ENCODE measurements at regions not wholly inside any gene's neighbourhood (a gene's known extent, or its start where the extent isn't known, plus 50 kb on each side); places are given as distances from the start of the nearest gene placed in this dataset.
"Not testable (repeated sequence)": the region's sequence is repeated elsewhere in the genome, so short reads cannot be mapped to it uniquely, and the experiment has no call there.

DNA sequence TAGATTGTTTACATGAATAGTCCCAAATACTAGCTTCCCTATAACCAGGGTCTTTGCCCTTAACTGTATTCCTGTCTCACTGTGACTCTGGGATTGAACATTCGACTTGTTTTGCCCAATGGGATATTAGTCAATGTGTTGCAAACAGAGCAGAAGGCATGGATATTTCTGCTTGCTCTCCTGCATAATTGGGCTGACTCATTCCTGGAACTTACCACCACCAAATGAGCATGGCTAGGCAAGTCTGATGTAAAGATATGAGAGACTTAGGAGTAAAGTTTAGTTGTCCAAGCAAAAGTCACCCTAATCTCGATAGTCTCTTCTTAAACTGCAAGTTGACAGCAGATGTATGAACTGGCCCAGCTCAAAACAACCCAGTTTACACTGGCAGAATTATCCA lies 273.5 kb upstream of the CCNG1 start:
- TF ChIP-seq, protein P1, sequence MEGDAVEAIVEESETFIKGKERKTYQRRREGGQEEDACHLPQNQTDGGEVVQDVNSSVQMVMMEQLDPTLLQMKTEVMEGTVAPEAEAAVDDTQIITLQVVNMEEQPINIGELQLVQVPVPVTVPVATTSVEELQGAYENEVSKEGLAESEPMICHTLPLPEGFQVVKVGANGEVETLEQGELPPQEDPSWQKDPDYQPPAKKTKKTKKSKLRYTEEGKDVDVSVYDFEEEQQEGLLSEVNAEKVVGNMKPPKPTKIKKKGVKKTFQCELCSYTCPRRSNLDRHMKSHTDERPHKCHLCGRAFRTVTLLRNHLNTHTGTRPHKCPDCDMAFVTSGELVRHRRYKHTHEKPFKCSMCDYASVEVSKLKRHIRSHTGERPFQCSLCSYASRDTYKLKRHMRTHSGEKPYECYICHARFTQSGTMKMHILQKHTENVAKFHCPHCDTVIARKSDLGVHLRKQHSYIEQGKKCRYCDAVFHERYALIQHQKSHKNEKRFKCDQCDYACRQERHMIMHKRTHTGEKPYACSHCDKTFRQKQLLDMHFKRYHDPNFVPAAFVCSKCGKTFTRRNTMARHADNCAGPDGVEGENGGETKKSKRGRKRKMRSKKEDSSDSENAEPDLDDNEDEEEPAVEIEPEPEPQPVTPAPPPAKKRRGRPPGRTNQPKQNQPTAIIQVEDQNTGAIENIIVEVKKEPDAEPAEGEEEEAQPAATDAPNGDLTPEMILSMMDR (conservative IDR thresholded peaks at IDR 0.05) = no peak
- no peak for TF ChIP-seq ZFX (IDR thresholded peaks at IDR 0.05)
- H3K27ac ChIP-seq = no peak overlapping the region

- H3K27ac ChIP-seq = no peak overlapping the region
- no peak for TF ChIP-seq ZFX (IDR thresholded peaks at IDR 0.05)
- TF ChIP-seq, protein P1 (conservative IDR thresholded peaks at IDR 0.05) = no peak
Observed at GRCh38 chr5:163165277-163165676, 272.1 kb upstream of the CCNG1 start.

DNA sequence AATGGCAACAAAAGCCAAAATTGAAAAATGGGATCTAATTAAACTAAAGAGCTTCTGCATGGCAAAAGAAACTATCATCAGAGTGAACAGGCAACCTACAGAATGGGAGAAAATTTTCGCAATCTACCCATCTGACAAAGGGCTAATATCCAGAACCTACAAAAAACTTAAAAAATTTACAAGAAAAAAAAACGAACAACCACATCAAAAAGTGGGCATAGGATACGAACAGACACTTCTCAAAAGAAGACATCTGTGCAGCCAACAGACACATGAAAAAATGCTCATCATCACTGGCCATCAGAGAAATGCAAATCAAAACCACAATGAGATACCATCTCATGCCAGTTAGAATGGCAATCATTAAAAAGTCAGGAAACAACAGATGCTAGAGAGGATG lies 267.2 kb upstream of the CCNG1 start:
- not testable (repeated sequence) for H3K27ac ChIP-seq

- H3K27ac ChIP-seq = no peak overlapping the region
- TF ChIP-seq, protein P1 (conservative IDR thresholded peaks at IDR 0.05) = no peak
- TF ChIP-seq ZFX (IDR thresholded peaks at IDR 0.05) = no peak
Observed at GRCh38 chr5:163172540-163173338, 264.7 kb upstream of the CCNG1 start.

DNA sequence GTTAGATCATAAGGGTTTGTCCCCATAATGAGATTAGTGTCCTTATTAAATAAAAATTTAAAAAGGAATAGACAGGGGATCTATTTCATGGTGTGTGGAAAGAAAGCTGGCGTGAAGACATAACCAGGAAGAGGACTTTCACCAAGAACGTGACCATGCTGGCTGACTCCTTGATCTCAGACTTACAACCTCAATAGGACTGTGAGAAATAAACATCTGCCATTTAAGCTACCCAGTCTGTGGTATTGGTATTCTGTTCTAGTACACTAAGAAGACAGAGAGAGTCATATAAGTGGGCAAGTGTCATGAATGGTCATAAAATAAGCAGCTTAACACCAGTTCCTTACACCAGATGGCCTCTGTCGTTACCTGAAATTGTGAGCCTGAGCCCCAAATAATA lies 259.4 kb upstream of the CCNG1 start:
- TF ChIP-seq, protein P1 (conservative IDR thresholded peaks at IDR 0.05) = no peak
- TF ChIP-seq ZFX (IDR thresholded peaks at IDR 0.05) = no peak
- no peak overlapping the region for H3K27ac ChIP-seq

DNA sequence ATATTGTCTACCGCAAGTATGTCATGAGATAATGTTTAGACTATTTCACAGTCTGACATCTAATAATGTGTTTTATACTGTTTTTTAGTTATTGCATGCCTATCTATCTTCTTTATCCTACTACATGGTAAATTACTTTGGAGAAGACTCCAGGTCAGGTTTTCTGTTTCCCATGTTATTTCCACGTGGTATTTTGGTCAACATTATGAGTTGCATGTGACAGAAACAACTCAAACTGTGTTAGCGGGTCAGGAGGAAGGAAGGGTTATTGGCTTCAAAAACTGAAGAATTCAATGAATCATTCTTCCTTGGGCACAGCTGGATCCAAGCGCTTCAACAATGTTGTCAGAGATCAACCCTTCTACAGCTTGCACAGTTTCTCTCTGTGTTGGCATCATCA lies 252.1 kb upstream of the CCNG1 start:
- H3K27ac ChIP-seq = no peak overlapping the region
- no peak for TF ChIP-seq ZFX (IDR thresholded peaks at IDR 0.05)
- TF ChIP-seq, protein P1 (conservative IDR thresholded peaks at IDR 0.05) = no peak

GRCh38 chr5:163189023-163189553 lies 248.3 kb upstream of the CCNG1 start:
- H3K27ac ChIP-seq = no peak overlapping the region
- TF ChIP-seq, protein P1 (conservative IDR thresholded peaks at IDR 0.05) = no peak
- no peak for TF ChIP-seq ZFX (IDR thresholded peaks at IDR 0.05)

GRCh38 chr5:163190283-163190682 lies 247.1 kb upstream of the CCNG1 start:
- H3K27ac ChIP-seq = no peak overlapping the region
- TF ChIP-seq, protein P1 (conservative IDR thresholded peaks at IDR 0.05) = no peak
- no peak for TF ChIP-seq ZFX (IDR thresholded peaks at IDR 0.05)

All from C4-2B (cell line).